MM.1S (cell line): ENCODE measurements at regions not wholly inside any gene's neighbourhood (a gene's known extent, or its start where the extent isn't known, plus 50 kb on each side); places are given as distances from the start of the nearest gene placed in this dataset.

Experiments
- DNase-seq: peaks from one replicate; pipeline ENCODE4 v3.0.0-alpha.2; 2015
- H2AFZ ChIP-seq: fragments of 300-600 bp; sonication (generic); 2 replicates; pipeline ENCODE4 v1.6.0; 2016; ENCODE audit warnings: antibody characterized with exemption, low read length
- H3F3A ChIP-seq: fragments of 300-600 bp; sonication (generic); 2 replicates; pipeline ENCODE4 v1.6.1; 2016; ENCODE audit warnings: mild to moderate bottlenecking, antibody characterized with exemption, low read length, moderate library complexity, mixed read lengths; ENCODE audit not compliant: insufficient read depth
- H3K27ac ChIP-seq: fragments of 300-600 bp; sonication (generic); 2 replicates; pipeline ENCODE4 v1.5.1; 2016; ENCODE audit warnings: mild to moderate bottlenecking, low read length
- H3K27me3 ChIP-seq: fragments of 300-600 bp; sonication (generic); replicated peaks from 2 replicates; pipeline ENCODE4 v1.6.0; 2016; ENCODE audit warnings: low read length; ENCODE audit not compliant: insufficient read depth
- H3K36me3 ChIP-seq: fragments of 300-600 bp; sonication (generic); replicated peaks from 2 replicates; pipeline ENCODE4 v1.6.1; 2016; ENCODE audit warnings: mild to moderate bottlenecking, low read length, mixed read lengths; ENCODE audit not compliant: insufficient read depth
- H3K4me1 ChIP-seq: fragments of 300-600 bp; sonication (generic); 2 replicates; pipeline ENCODE4 v1.6.1; 2016; ENCODE audit warnings: low read length, mixed read lengths
- H3K4me2 ChIP-seq: fragments of 300-600 bp; sonication (generic); 2 replicates; pipeline ENCODE4 v1.6.0; 2016; ENCODE audit warnings: low read depth, low read length
- H3K4me3 ChIP-seq: fragments of 300-600 bp; sonication (generic); 2 replicates; pipeline ENCODE4 v1.5.1; 2016; ENCODE audit warnings: low read length, mixed read lengths
- H3K79me2 ChIP-seq: fragments of 300-600 bp; sonication (generic); 2 replicates; pipeline ENCODE4 v1.6.1; 2016; ENCODE audit warnings: mixed run types, low read length, mixed read lengths
- H3K9ac ChIP-seq: fragments of 300-600 bp; sonication (generic); 2 replicates; pipeline ENCODE4 v1.6.1; 2016; ENCODE audit warnings: low read length, mixed read lengths
- H3K9me2 ChIP-seq: fragments of 300-600 bp; sonication (generic); replicated peaks from 2 replicates; pipeline ENCODE4 v1.6.1; 2016; ENCODE audit warnings: mild to moderate bottlenecking, low read length, mixed read lengths; ENCODE audit not compliant: insufficient read depth
- H3K9me3 ChIP-seq: fragments of 300-600 bp; sonication (generic); replicated peaks from 2 replicates; pipeline ENCODE4 v1.6.1; 2016; ENCODE audit warnings: mild to moderate bottlenecking, low read length, mixed read lengths; ENCODE audit not compliant: insufficient read depth
- H4K20me1 ChIP-seq: fragments of 300-600 bp; sonication (generic); 2 replicates; pipeline ENCODE4 v1.6.1; 2016; ENCODE audit warnings: mild to moderate bottlenecking, low read length, moderate library complexity, mixed read lengths; ENCODE audit not compliant: insufficient read depth
- CTCF ChIP-seq: fragments of 300-600 bp; sonication (generic); IDR thresholded peaks from 2 replicates; pipeline ENCODE4 v1.5.1; 2016; ENCODE audit warnings: antibody characterized with exemption, low read length, mixed read lengths
- EZH2 ChIP-seq: fragments of 300-600 bp; sonication (generic); optimal IDR thresholded peaks from 2 replicates; pipeline ENCODE3; 2017; ENCODE audit warnings: low read depth, mild to moderate bottlenecking, antibody characterized with exemption, low read length, mixed read lengths
- EZH2phosphoT487 ChIP-seq: fragments of 300-600 bp; sonication (generic); IDR thresholded peaks from 2 replicates; pipeline ENCODE4 v1.6.1; 2018; ENCODE audit warnings: antibody characterized with exemption, low read length

GRCh38 chr3:157919319-157919887, 186.8 kb downstream of the SHOX2 start:
- TF ChIP-seq EZH2phosphoT487 (no peak), EZH2 (no peak), CTCF (no peak)
- Histone ChIP-seq H4K20me1 (no peaks in the 10 kb centered on the region), H3F3A (no peaks in the 10 kb centered on the region), H3K27me3 (no peaks in the 10 kb centered on the region), H3K27ac (no peak overlapping the region), H3K79me2 (no peaks in the 10 kb centered on the region), H3K4me1 (peaks cover 14% of the 10 kb centered on the region), H3K9me3 (no peaks in the 10 kb centered on the region), H3K4me2 (no peak overlapping the region), H3K4me3 (no peak overlapping the region), H3K9me2 (no peaks in the 10 kb centered on the region), H3K36me3 (no peaks in the 10 kb centered on the region), H2AFZ (no peak overlapping the region), H3K9ac (no peak overlapping the region)
- DNase-seq: no peak

- Histone ChIP-seq H3K79me2 (no peaks in the 10 kb centered on the region), H3K9ac (no peak overlapping the region), H3K4me2 (no peak overlapping the region), H3K9me2 (no peaks in the 10 kb centered on the region), H3K4me1 (peaks cover 14% of the 10 kb centered on the region), H3F3A (no peaks in the 10 kb centered on the region), H3K9me3 (no peaks in the 10 kb centered on the region), H3K27ac (no peak overlapping the region), H4K20me1 (no peaks in the 10 kb centered on the region), H3K27me3 (no peaks in the 10 kb centered on the region), H3K36me3 (no peaks in the 10 kb centered on the region), H2AFZ (no peak overlapping the region), H3K4me3 (no peak overlapping the region)
- DNase-seq: no peak
- no peak for TF ChIP-seq CTCF
- no peak for TF ChIP-seq EZH2phosphoT487
- TF ChIP-seq EZH2: no peak
Measured at GRCh38 chr3:157918402-157918801, 187.8 kb downstream of the SHOX2 start.

- H3K36me3 ChIP-seq: no peaks in the 10 kb centered on the region
- no peak overlapping the region for H3K27ac ChIP-seq
- no peak overlapping the region for H2AFZ ChIP-seq
- H3K4me2 ChIP-seq: no peak overlapping the region
- no peaks in the 10 kb centered on the region for H3K9me3 ChIP-seq
- H3K4me1 ChIP-seq: peaks cover 2% of the 10 kb centered on the region
- H3K27me3 ChIP-seq: no peaks in the 10 kb centered on the region
- no peaks in the 10 kb centered on the region for H3K79me2 ChIP-seq
- H4K20me1 ChIP-seq: no peaks in the 10 kb centered on the region
- no peak for TF ChIP-seq EZH2phosphoT487
- no peak for TF ChIP-seq EZH2
- TF ChIP-seq CTCF: no peak
- no peaks in the 10 kb centered on the region for H3F3A ChIP-seq
- no peaks in the 10 kb centered on the region for H3K9me2 ChIP-seq
- no peak overlapping the region for H3K4me3 ChIP-seq
- no peak for DNase-seq
- H3K9ac ChIP-seq: no peak overlapping the region
Measured at GRCh38 chr3:157916672-157917071, 189.5 kb downstream of the SHOX2 start.
